NT2/D1 (cell line): ENCODE measurements at regions not wholly inside any gene's neighbourhood (a gene's known extent, or its start where the extent isn't known, plus 50 kb on each side); places are given as distances from the start of the nearest gene placed in this dataset.

ENCODE experiments used
- SUZ12 ChIP-seq: IDR thresholded peaks from 2 replicates; pipeline ENCODE4 v1.6.1; 2011; ENCODE audit not compliant: insufficient read length, insufficient read depth; ENCODE audit errors: extremely low read depth
- ZNF274 ChIP-seq: IDR thresholded peaks from 2 replicates; pipeline ENCODE4 v1.6.1; 2011; ENCODE audit warnings: mild to moderate bottlenecking, low read depth, low read length

GRCh38 chr18:66826211-66826610 is 222.3 kb upstream of the CDH19 start:
- TF ChIP-seq ZNF274 (no peak), SUZ12 (no peak)
